HL-60 (cell line): ENCODE measurements at regions not wholly inside any gene's neighbourhood (a gene's known extent, or its start where the extent isn't known, plus 50 kb on each side); places are given as distances from the start of the nearest gene placed in this dataset.

Experiments used
- GABPA ChIP-seq: IDR thresholded peaks from 2 replicates; pipeline ENCODE4 v1.6.1; 2012; ENCODE audit warnings: low read depth
- POLR2AphosphoS5 ChIP-seq: IDR thresholded peaks from 2 replicates; pipeline ENCODE4 v1.6.1; 2012; ENCODE audit warnings: low read depth
- SPI1 ChIP-seq: IDR thresholded peaks from 2 replicates; pipeline ENCODE4 v1.6.1; 2012; ENCODE audit warnings: low read depth, mild to moderate bottlenecking, borderline replicate concordance
- TF ChIP-seq, protein P1 (sequence below): IDR thresholded peaks from one replicate; pipeline ENCODE4 v1.5.1; 2011; ENCODE audit warnings: low read length, control low read depth, inconsistent platforms; ENCODE audit not compliant: insufficient read depth
- TF ChIP-seq, protein P2 (sequence below): IDR thresholded peaks from 2 replicates; pipeline ENCODE4 v1.6.1; 2012; ENCODE audit warnings: low read depth; ENCODE audit not compliant: insufficient replicate concordance

DNA sequence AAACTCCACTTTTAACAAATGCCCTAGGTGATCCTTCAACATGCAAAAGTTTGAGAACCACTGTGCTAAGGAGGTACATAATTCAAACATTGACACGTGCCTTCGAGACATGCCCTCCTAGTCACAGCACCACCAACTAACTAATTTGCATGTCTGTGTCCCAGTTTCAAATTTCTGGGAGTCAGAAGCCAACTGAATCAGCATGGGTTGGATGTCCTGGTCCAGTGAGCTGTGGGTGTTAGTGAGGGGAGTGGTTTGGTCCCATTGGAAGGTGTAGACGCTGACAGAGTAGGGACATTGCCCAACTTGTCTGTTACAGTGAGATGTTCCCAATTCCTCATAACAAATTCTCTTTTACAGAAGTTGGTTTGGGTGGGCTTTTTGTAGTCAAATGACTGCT is 67.3 kb upstream of the ADPGK start:
- TF ChIP-seq, protein P1, sequence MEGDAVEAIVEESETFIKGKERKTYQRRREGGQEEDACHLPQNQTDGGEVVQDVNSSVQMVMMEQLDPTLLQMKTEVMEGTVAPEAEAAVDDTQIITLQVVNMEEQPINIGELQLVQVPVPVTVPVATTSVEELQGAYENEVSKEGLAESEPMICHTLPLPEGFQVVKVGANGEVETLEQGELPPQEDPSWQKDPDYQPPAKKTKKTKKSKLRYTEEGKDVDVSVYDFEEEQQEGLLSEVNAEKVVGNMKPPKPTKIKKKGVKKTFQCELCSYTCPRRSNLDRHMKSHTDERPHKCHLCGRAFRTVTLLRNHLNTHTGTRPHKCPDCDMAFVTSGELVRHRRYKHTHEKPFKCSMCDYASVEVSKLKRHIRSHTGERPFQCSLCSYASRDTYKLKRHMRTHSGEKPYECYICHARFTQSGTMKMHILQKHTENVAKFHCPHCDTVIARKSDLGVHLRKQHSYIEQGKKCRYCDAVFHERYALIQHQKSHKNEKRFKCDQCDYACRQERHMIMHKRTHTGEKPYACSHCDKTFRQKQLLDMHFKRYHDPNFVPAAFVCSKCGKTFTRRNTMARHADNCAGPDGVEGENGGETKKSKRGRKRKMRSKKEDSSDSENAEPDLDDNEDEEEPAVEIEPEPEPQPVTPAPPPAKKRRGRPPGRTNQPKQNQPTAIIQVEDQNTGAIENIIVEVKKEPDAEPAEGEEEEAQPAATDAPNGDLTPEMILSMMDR, result no peak
- TF ChIP-seq POLR2AphosphoS5 (no peak), GABPA (no peak), SPI1 (no peak)
- TF ChIP-seq, protein P2, sequence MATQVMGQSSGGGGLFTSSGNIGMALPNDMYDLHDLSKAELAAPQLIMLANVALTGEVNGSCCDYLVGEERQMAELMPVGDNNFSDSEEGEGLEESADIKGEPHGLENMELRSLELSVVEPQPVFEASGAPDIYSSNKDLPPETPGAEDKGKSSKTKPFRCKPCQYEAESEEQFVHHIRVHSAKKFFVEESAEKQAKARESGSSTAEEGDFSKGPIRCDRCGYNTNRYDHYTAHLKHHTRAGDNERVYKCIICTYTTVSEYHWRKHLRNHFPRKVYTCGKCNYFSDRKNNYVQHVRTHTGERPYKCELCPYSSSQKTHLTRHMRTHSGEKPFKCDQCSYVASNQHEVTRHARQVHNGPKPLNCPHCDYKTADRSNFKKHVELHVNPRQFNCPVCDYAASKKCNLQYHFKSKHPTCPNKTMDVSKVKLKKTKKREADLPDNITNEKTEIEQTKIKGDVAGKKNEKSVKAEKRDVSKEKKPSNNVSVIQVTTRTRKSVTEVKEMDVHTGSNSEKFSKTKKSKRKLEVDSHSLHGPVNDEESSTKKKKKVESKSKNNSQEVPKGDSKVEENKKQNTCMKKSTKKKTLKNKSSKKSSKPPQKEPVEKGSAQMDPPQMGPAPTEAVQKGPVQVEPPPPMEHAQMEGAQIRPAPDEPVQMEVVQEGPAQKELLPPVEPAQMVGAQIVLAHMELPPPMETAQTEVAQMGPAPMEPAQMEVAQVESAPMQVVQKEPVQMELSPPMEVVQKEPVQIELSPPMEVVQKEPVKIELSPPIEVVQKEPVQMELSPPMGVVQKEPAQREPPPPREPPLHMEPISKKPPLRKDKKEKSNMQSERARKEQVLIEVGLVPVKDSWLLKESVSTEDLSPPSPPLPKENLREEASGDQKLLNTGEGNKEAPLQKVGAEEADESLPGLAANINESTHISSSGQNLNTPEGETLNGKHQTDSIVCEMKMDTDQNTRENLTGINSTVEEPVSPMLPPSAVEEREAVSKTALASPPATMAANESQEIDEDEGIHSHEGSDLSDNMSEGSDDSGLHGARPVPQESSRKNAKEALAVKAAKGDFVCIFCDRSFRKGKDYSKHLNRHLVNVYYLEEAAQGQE, result no peak
